ENCODE measurements at regions not wholly inside any gene's neighbourhood (a gene's known extent, or its start where the extent isn't known, plus 50 kb on each side); places are given as distances from the start of the nearest gene placed in this dataset.

GRCh38 chr1:68984289-68984688 is 487.4 kb upstream of the DEPDC1 start:
- no peaks in the 10 kb centered on the region for H4K20me1 ChIP-seq (ENCODE audit: insufficient read depth)
- H3K4me3 ChIP-seq = no peak overlapping the region
- H3K36me3 ChIP-seq (ENCODE audit: low read depth) = no peaks in the 10 kb centered on the region
- H3K9me2 ChIP-seq (ENCODE audit: insufficient read depth) = no peaks in the 10 kb centered on the region
- DNase-seq = no peak
- no peaks in the 10 kb centered on the region for H3K27me3 ChIP-seq (replicated peaks; ENCODE audit: insufficient read depth)
- no peak overlapping the region for H3K27ac ChIP-seq
- no peaks in the 10 kb centered on the region for H3K79me2 ChIP-seq (ENCODE audit: insufficient read depth)
- 59 to 73% methylated on average over 2 of the region's 2 CpGs for WGBS, 2 experiments (ENCODE audit: low coverage in 1 of 2, low lambda C conversion rate in 2 of 2, missing lambda C conversion rate in 2 of 2)
- no peak overlapping the region for H3K9ac ChIP-seq
- H3K4me2 ChIP-seq (ENCODE audit: unreplicated experiment) = no peak overlapping the region
- no peak overlapping the region for H2AFZ ChIP-seq
- TF ChIP-seq EZH2 (IDR thresholded peaks at IDR 0.05; ENCODE audit: insufficient read depth, poor library complexity, severe bottlenecking) (no peak), EZH2phosphoT487 (IDR thresholded peaks at IDR 0.05; ENCODE audit: insufficient read depth, low read depth) (no peak)
- no peaks in the 10 kb centered on the region for H3K9me3 ChIP-seq (ENCODE audit: low read depth)
- no peaks in the 10 kb centered on the region for H3F3A ChIP-seq (ENCODE audit: insufficient read depth)
- in situ Hi-C loops (cut with MboI) = no loop called here
- no peaks in the 10 kb centered on the region for H3K4me1 ChIP-seq (ENCODE audit: insufficient read depth)

GRCh38 chr1:68994096-68994495 is 497.2 kb upstream of the DEPDC1 start:
- no peak for TF ChIP-seq EZH2phosphoT487 (IDR thresholded peaks at IDR 0.05; ENCODE audit: insufficient read depth, low read depth)
- no peak for TF ChIP-seq EZH2 (IDR thresholded peaks at IDR 0.05; ENCODE audit: insufficient read depth, poor library complexity, severe bottlenecking)
- H3K27ac ChIP-seq = no peak overlapping the region
- 54 to 55% methylated on average over 4 of the region's 4 CpGs for WGBS, 2 experiments (ENCODE audit: low coverage in 1 of 2, low lambda C conversion rate in 2 of 2, missing lambda C conversion rate in 2 of 2)

GRCh38 chr1:69016468-69016867 is 519.6 kb upstream of the DEPDC1 start:
- Histone ChIP-seq H3K4me1 (ENCODE audit: insufficient read depth) (no peaks in the 10 kb centered on the region), H3K27ac (no peak overlapping the region), H3F3A (ENCODE audit: insufficient read depth) (no peaks in the 10 kb centered on the region), H3K9ac (no peak overlapping the region), H3K79me2 (ENCODE audit: insufficient read depth) (no peaks in the 10 kb centered on the region), H2AFZ (no peak overlapping the region), H3K9me2 (ENCODE audit: insufficient read depth) (no peaks in the 10 kb centered on the region), H3K4me2 (ENCODE audit: unreplicated experiment) (no peak overlapping the region), H4K20me1 (ENCODE audit: insufficient read depth) (no peaks in the 10 kb centered on the region), H3K4me3 (no peak overlapping the region), H3K27me3 (replicated peaks; ENCODE audit: insufficient read depth) (no peaks in the 10 kb centered on the region), H3K36me3 (ENCODE audit: low read depth) (no peaks in the 10 kb centered on the region), H3K9me3 (ENCODE audit: low read depth) (no peaks in the 10 kb centered on the region)
- in situ Hi-C loops (cut with MboI) = no loop called here
- TF ChIP-seq EZH2phosphoT487 (IDR thresholded peaks at IDR 0.05; ENCODE audit: insufficient read depth, low read depth) (no peak), EZH2 (IDR thresholded peaks at IDR 0.05; ENCODE audit: insufficient read depth, poor library complexity, severe bottlenecking) (no peak)
- no peak for DNase-seq

More at GRCh38 chr1:68994096-68994495, 497.2 kb upstream of the DEPDC1 start:
- Histone ChIP-seq H3K4me1 (ENCODE audit: insufficient read depth) (no peaks in the 10 kb centered on the region), H3K4me3 (no peak overlapping the region), H2AFZ (no peak overlapping the region), H3K27me3 (replicated peaks; ENCODE audit: insufficient read depth) (no peaks in the 10 kb centered on the region), H3K36me3 (ENCODE audit: low read depth) (no peaks in the 10 kb centered on the region), H3F3A (ENCODE audit: insufficient read depth) (no peaks in the 10 kb centered on the region), H3K9me3 (ENCODE audit: low read depth) (no peaks in the 10 kb centered on the region), H3K9me2 (ENCODE audit: insufficient read depth) (no peaks in the 10 kb centered on the region), H4K20me1 (ENCODE audit: insufficient read depth) (no peaks in the 10 kb centered on the region), H3K9ac (no peak overlapping the region), H3K4me2 (ENCODE audit: unreplicated experiment) (no peak overlapping the region), H3K79me2 (ENCODE audit: insufficient read depth) (no peaks in the 10 kb centered on the region)
- in situ Hi-C loops (cut with MboI) = no loop called here
- DNase-seq = no peak

GRCh38 chr1:69029649-69030048 is 532.8 kb upstream of the DEPDC1 start:
- in situ Hi-C loops (cut with MboI) = no loop called here
- H3K9me3 ChIP-seq (ENCODE audit: low read depth) = peaks cover 6% of the 10 kb centered on the region
- TF ChIP-seq EZH2phosphoT487 (IDR thresholded peaks at IDR 0.05; ENCODE audit: insufficient read depth, low read depth) (no peak), EZH2 (IDR thresholded peaks at IDR 0.05; ENCODE audit: insufficient read depth, poor library complexity, severe bottlenecking) (no peak)
- H3K27ac ChIP-seq = no peak overlapping the region
- H3K27me3 ChIP-seq (replicated peaks; ENCODE audit: insufficient read depth) = no peaks in the 10 kb centered on the region
- no peaks in the 10 kb centered on the region for H4K20me1 ChIP-seq (ENCODE audit: insufficient read depth)
- no peaks in the 10 kb centered on the region for H3F3A ChIP-seq (ENCODE audit: insufficient read depth)
- no peak overlapping the region for H2AFZ ChIP-seq
- DNase-seq = no peak
- no peaks in the 10 kb centered on the region for H3K4me1 ChIP-seq (ENCODE audit: insufficient read depth)
- no peaks in the 10 kb centered on the region for H3K9me2 ChIP-seq (ENCODE audit: insufficient read depth)
- no peaks in the 10 kb centered on the region for H3K79me2 ChIP-seq (ENCODE audit: insufficient read depth)
- 25 to 30% methylated on average over 3 of the region's 3 CpGs for WGBS, 2 experiments (ENCODE audit: low coverage in 1 of 2, low lambda C conversion rate in 2 of 2, missing lambda C conversion rate in 2 of 2)
- no peaks in the 10 kb centered on the region for H3K36me3 ChIP-seq (ENCODE audit: low read depth)
- no peak overlapping the region for H3K9ac ChIP-seq
- no peak overlapping the region for H3K4me2 ChIP-seq (ENCODE audit: unreplicated experiment)
- no peak overlapping the region for H3K4me3 ChIP-seq

GRCh38 chr1:69038379-69038778 is 529.3 kb upstream of the LRRC7 start:
- Histone ChIP-seq H3K4me1 (ENCODE audit: insufficient read depth) (no peaks in the 10 kb centered on the region), H2AFZ (no peak overlapping the region), H3K4me2 (ENCODE audit: unreplicated experiment) (no peak overlapping the region), H3K9me3 (ENCODE audit: low read depth) (peaks cover 5% of the 10 kb centered on the region), H3K27me3 (replicated peaks; ENCODE audit: insufficient read depth) (no peaks in the 10 kb centered on the region), H3K9ac (no peak overlapping the region), H3K36me3 (ENCODE audit: low read depth) (no peaks in the 10 kb centered on the region), H4K20me1 (ENCODE audit: insufficient read depth) (no peaks in the 10 kb centered on the region), H3K27ac (no peak overlapping the region), H3K79me2 (ENCODE audit: insufficient read depth) (no peaks in the 10 kb centered on the region), H3K9me2 (ENCODE audit: insufficient read depth) (no peaks in the 10 kb centered on the region), H3K4me3 (no peak overlapping the region), H3F3A (ENCODE audit: insufficient read depth) (no peaks in the 10 kb centered on the region)
- TF ChIP-seq EZH2 (IDR thresholded peaks at IDR 0.05; ENCODE audit: insufficient read depth, poor library complexity, severe bottlenecking) = no peak
- no peak for DNase-seq
- in situ Hi-C loops (cut with MboI) = no loop called here

Measured in GM23248 (cell line).